ENCODE measurements at regions not wholly inside any gene's neighbourhood (a gene's known extent, or its start where the extent isn't known, plus 50 kb on each side); places are given as distances from the start of the nearest gene placed in this dataset.

DNA sequence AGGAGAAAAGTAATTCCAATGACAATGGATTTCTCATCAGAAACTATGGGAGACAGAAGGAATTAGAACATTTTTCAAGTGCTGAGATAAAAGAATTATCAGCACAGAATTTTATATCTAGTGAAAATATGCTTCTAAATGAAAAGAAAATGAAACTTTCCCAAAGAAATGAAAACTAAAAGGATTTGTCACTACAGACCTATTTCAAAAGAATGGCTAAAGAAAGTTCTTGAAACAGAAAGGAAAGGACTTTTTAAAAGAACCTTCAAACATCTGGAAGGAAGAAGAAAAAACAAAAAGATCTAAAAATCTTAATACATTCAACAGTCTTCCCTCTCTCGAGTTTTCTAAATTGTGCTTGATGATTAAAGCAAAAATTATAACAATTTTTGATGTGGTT is 255.4 kb downstream of the FAM76B start:
- Mint-ChIP-seq H3K27ac (no peak overlapping the region), H3K4me3 (no peak overlapping the region), H3K4me1 (no peaks in the 10 kb centered on the region), H3K27me3 (ENCODE audit: low read depth in 3 of 3) (peaks cover 4 to 8% (median 4%) of the 10 kb centered on the region in 3 donors), H3K9me3 (peaks cover 0 to 5% (median 0%) of the 10 kb centered on the region in 6 donors), H3K36me3 (no peaks in the 10 kb centered on the region)
- no peak for DNase-seq

DNA sequence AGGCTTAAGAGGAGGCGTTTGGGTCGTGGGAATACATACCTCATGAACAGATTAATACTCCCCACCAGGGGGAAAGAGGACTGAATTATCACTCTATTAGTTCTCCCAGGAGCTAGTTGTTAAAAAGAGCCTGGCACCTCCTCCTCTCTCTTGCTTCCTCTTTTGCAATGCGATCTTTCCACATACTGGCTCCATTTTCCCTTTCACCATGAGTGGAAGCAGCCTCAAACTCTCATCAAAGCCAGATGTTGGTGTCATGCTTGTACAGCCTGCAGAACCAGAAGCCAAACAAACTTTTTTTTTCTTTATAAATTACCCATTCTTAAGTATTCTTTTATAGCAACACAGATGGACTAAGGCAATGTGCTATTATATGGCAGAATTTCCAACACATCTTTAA is 258.5 kb downstream of the FAM76B start:
- Mint-ChIP-seq H3K27ac (no peak overlapping the region), H3K4me1 (no peaks in the 10 kb centered on the region), H3K9me3 (peaks cover 0 to 5% (median 0%) of the 10 kb centered on the region in 6 donors), H3K27me3 (ENCODE audit: low read depth in 3 of 3) (peaks cover under 1 to 14% (median 4%) of the 10 kb centered on the region in 3 donors), H3K4me3 (no peak overlapping the region), H3K36me3 (no peaks in the 10 kb centered on the region)
- no peak for DNase-seq

DNA sequence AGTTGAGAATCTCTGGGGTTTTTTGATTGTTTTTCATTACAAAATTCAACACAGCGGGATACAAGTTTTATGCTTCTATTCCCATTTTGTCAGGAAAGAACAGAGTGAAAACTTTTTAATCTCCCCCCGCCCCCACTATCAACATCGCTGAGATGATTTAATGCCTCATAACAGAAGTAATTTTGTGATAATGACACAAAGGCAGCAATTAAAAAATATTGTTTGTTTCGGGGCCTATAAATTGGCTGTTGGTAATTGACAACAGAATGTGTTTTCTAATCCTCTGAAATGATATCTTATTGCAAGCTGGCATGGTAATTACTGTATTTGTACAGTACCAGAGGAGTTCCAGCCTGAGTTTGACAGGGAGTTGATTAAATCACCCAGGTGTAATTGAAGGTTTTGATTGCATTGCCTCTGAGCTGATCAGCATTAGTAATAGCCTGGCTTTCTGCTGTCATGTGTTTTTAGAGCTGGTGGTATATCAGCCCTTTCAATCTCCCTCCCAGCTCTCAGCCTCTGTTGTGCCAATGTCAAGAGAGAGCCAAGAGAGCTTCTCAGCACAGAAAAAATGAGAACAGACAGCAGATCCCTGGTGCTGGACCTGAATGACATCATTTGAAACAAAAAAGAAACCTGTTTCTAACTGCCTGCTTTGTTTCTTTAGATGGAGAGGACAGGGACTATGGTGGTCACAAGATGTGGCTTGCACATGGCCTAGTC is 265.1 kb downstream of the FAM76B start:
- Mint-ChIP-seq H3K36me3 (no peaks in the 10 kb centered on the region), H3K4me1 (no peaks in the 10 kb centered on the region), H3K27me3 (ENCODE audit: low read depth in 3 of 3) (peaks cover 2 to 7% (median 2%) of the 10 kb centered on the region in 3 donors), H3K9me3 (no peaks in the 10 kb centered on the region), H3K4me3 (no peak overlapping the region), H3K27ac (no peak overlapping the region)
- no peak for DNase-seq

DNA sequence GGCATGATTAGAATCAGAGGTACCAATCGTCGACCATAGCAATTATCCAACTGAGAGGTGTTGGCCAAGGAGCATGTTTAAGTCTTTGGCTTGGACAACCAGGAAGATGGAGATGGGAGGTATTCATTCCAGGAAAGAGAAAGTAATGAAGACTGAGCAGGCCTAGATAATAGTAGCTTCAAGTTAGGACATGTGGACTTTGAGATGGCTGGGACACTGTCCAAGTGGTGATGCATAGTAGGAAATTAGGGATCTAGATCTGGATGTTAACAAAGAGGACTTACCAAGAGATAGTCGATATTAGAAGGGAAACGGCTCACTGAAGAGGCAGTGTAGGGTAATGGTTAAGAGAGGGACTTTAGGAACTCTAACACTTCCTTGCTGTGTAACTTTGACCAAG is 266.7 kb downstream of the FAM76B start:
- Mint-ChIP-seq H3K4me3 (no peak overlapping the region), H3K4me1 (no peaks in the 10 kb centered on the region), H3K27me3 (ENCODE audit: low read depth in 3 of 3) (peaks cover 0 to 2% (median 2%) of the 10 kb centered on the region in 3 donors), H3K36me3 (no peaks in the 10 kb centered on the region), H3K9me3 (no peaks in the 10 kb centered on the region), H3K27ac (no peak overlapping the region)
- DNase-seq: no peak

DNA sequence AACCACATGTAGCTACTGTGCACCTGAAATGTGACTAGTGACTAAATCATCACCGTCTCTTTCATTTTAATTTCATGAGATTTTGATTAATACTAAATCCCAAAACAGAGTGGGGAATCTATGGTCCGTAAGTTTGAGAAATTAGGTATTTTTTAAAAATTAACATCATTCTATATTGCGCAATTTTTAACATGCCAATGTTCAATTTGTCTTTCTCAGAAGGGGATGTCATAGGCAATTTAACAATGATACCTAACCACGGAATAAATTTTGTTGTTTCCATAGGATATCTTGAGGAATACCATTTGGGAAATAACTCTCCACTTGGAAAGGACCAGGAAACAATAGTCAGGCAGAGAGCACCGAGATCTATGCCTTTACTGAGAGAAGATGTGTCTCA is 267.7 kb downstream of the FAM76B start:
- Mint-ChIP-seq H3K36me3 (no peaks in the 10 kb centered on the region), H3K27me3 (ENCODE audit: low read depth in 3 of 3) (peaks cover 0 to 2% (median 2%) of the 10 kb centered on the region in 3 donors), H3K4me3 (no peak overlapping the region), H3K27ac (no peak overlapping the region), H3K9me3 (no peaks in the 10 kb centered on the region), H3K4me1 (no peaks in the 10 kb centered on the region)
- DNase-seq: no peak

DNA sequence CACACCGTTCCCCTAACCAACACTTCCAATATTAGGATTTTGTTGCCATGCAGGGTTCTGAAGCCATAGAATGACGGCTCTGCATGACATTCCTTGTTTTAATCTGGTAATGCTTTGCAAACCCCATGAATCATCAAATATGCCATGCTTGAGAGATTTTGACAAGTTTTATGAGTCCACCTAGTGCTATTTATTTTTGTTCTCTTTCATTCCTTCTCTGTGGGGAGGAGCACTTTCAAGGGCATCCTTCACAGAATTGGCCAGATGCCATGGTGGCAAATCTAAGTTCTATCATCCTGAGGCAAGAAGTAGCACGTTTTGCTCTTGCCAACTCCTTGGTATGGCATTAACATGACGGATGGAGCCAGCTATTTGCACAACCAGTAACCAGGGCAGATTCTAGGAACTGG is 268.4 kb downstream of the FAM76B start:
- Mint-ChIP-seq H3K36me3 (no peaks in the 10 kb centered on the region), H3K9me3 (no peaks in the 10 kb centered on the region), H3K27ac (no peak overlapping the region), H3K4me1 (no peaks in the 10 kb centered on the region), H3K4me3 (no peak overlapping the region), H3K27me3 (ENCODE audit: low read depth in 3 of 3) (peaks cover 0 to 2% (median 2%) of the 10 kb centered on the region in 3 donors)
- no peak for DNase-seq

DNA sequence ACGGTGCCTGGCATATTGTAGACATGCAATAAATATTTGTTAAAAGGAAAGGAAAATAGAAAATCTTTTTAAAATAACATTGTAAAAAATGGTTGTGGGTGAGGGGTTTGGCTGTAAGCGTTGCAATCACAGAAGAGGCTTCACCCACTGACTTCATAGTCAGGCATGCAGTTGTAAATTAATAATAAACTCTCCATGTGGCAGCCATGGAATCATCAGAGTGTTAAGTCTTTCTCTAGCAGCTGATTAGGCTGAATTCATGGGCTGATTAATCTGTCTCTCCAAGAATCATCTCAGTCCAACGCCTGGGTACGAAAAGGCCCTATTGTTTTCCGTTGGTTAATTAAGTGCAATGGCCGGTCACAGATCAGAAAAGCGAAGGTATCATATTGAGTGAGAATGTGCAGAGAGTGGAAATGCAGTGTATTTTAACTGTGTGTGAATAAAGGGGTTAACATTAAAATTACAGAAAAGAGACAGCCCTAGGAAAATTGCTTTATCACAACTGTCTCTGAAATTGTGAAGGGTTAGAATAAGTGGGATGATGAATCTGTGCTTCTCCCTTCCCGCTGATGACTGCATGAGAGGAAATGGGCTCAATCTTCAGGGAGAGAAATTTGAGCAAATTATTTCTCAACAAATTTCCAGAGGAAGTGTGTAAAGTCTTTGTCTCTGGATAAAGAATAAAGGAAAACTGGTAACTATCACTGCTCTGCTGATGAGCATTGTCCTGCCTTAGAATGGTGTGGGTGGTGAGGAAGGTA is 269.0 kb downstream of the FAM76B start:
- peaks cover 0 to 2% (median 2%) of the 10 kb centered on the region in 3 donors for H3K27me3 Mint-ChIP-seq (ENCODE audit: low read depth in 3 of 3)
- H3K4me1 Mint-ChIP-seq: no peaks in the 10 kb centered on the region
- H3K36me3 Mint-ChIP-seq: no peaks in the 10 kb centered on the region
- no peak overlapping the region for H3K4me3 Mint-ChIP-seq
- no peak overlapping the region for H3K27ac Mint-ChIP-seq
- no peak for DNase-seq
- no peaks in the 10 kb centered on the region for H3K9me3 Mint-ChIP-seq

DNA sequence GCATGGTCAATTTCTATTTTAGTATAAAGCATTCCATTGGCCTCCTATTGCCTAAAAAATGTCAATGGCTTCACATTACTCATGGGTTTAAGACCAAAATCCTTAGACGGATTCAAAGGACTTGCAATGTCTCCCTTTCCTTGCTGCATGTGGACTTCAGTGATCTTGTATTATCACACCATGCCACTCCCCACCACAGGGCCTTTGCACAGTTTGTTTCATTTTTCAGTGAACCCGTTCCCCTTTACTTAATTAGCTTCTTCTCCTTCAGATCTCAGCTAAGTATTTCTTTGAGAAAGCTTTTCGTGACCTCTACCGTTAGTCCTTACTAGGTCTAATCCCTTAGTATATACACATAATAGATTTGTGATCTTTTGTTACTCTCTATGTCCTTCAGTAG is 269.7 kb downstream of the FAM76B start:
- Mint-ChIP-seq H3K36me3 (no peaks in the 10 kb centered on the region), H3K27ac (no peak overlapping the region), H3K9me3 (no peaks in the 10 kb centered on the region), H3K4me1 (no peaks in the 10 kb centered on the region), H3K27me3 (ENCODE audit: low read depth in 3 of 3) (no peaks in the 10 kb centered on the region), H3K4me3 (no peak overlapping the region)
- no peak for DNase-seq

DNA sequence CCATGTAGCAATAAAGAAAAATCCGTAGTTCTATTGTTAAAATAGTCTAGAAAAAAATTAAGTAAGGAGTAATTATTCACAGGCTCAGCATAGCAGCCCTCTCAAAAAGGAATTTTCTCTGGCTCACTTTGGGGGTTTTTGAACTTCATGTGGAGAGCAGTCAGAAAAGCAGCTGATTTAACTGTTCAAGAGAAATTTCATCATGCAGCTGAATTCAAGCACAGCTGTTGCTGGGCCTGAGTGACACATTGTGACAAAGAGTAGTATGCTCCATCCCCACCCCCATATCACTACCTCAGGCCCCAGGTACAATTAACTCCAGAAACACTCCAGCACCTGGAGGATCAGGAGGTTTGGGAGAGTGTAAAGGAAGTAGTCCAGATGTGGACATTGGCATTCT is 272.1 kb downstream of the FAM76B start:
- H3K9me3 Mint-ChIP-seq: no peaks in the 10 kb centered on the region
- peaks cover 0 to 3% (median 3%) of the 10 kb centered on the region in 3 donors for H3K27me3 Mint-ChIP-seq (ENCODE audit: low read depth in 3 of 3)
- no peak overlapping the region for H3K4me3 Mint-ChIP-seq
- no peaks in the 10 kb centered on the region for H3K4me1 Mint-ChIP-seq
- DNase-seq: no peak
- H3K27ac Mint-ChIP-seq: no peak overlapping the region
- H3K36me3 Mint-ChIP-seq: no peaks in the 10 kb centered on the region

DNA sequence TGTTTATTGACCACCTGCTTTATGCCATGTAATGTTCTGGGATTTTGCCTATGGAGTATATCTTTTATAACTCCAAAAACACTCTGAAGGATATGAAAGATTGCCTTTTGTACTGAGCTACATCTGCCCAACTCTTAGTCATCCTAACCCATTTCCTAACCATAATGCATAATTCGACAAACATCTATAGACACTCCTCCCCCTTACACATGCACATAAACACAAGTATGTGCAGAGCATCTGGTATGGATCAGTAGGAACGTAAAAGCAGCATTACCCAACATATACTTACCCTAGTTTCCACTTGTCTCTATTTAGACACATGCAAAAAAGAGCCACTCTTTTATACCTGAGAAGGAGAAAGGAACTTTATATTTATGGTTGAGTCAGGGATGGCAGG is 272.8 kb downstream of the FAM76B start:
- Mint-ChIP-seq H3K27ac (no peak overlapping the region), H3K27me3 (ENCODE audit: low read depth in 3 of 3) (peaks cover 0 to 3% (median 3%) of the 10 kb centered on the region in 3 donors), H3K4me1 (no peaks in the 10 kb centered on the region), H3K36me3 (no peaks in the 10 kb centered on the region), H3K9me3 (no peaks in the 10 kb centered on the region), H3K4me3 (no peak overlapping the region)
- no peak for DNase-seq

DNA sequence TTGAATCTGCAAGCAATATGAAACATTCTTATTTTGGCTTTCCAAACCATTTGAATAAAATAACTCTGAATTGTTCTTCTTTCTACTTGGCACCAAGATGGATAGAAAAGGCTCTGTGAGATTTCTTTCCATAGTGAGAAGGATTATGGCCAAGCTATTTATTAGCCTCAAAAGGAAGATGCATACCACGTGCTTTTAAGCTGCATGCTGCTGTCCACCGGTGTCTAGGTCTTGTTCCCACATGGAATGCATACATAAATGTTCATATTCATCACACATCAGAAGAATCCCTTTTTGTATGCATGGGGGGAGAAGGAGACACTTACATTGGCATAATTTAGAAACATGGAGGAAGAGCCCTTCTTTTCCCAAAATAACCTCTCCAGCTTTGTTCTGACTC is 273.4 kb downstream of the FAM76B start:
- DNase-seq: no peak
- Mint-ChIP-seq H3K4me1 (no peaks in the 10 kb centered on the region), H3K27me3 (ENCODE audit: low read depth in 3 of 3) (peaks cover 0 to 3% (median 3%) of the 10 kb centered on the region in 3 donors), H3K9me3 (no peaks in the 10 kb centered on the region), H3K27ac (no peak overlapping the region), H3K36me3 (no peaks in the 10 kb centered on the region), H3K4me3 (no peak overlapping the region)

DNA sequence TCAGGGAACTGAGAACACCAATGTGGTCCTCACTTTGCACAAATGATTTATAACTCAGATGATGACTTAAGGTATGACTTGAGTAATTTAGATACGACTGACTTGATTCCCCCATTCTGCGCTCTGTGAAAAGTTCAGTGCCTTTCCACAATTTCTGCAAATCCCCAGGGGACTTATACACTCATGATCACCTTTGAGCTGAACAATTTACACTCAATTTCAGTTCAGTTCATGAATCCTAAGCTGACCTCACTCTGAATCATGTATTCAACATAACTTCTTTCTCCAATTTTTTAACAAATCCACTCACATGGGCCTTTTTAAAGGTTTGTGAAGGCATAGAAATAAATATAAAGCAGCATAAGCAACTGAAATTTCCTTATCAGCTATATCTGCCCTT is 274.2 kb downstream of the FAM76B start:
- H3K4me3 Mint-ChIP-seq: no peak overlapping the region
- no peak overlapping the region for H3K27ac Mint-ChIP-seq
- no peaks in the 10 kb centered on the region for H3K36me3 Mint-ChIP-seq
- peaks cover 0 to 3% (median 3%) of the 10 kb centered on the region in 3 donors for H3K27me3 Mint-ChIP-seq (ENCODE audit: low read depth in 3 of 3)
- H3K4me1 Mint-ChIP-seq: no peaks in the 10 kb centered on the region
- no peaks in the 10 kb centered on the region for H3K9me3 Mint-ChIP-seq
- no peak for DNase-seq

DNA sequence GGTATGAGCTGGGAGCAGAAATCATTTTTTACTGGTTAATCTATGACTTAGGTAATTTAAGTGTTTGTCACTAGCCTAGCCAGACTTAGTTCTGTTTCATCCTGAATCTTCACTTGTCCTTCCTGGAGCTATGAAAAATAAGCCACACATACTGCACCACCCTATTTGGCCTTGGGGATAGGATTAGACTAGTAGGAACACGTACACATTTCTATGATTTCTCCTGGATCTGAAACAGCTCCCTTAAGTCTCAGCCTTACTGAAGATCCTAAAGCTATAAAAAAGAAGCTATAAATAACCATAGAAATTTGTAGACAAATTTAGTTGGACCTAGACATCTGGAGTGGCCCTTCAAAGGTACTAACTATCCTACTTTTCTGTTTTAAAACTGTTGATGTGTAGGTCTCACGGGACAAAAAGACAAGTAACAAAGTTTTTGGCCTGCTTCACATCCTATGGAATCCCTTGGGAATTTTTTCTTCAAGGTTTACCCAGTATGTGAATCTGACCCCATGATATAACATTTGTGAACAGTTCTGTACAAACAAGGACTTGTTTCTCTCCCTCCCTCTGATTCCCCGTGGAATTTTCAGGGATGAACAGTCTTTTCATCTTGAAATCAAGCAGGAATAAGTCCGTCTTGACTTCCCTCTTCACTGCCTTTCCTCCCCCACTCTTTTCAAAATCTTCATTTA is 275.0 kb downstream of the FAM76B start:
- Mint-ChIP-seq H3K27me3 (ENCODE audit: low read depth in 3 of 3) (peaks cover 0 to 5% (median 3%) of the 10 kb centered on the region in 3 donors), H3K4me3 (no peak overlapping the region), H3K27ac (no peak overlapping the region), H3K36me3 (no peaks in the 10 kb centered on the region), H3K9me3 (no peaks in the 10 kb centered on the region), H3K4me1 (no peaks in the 10 kb centered on the region)
- DNase-seq: no peak

DNA sequence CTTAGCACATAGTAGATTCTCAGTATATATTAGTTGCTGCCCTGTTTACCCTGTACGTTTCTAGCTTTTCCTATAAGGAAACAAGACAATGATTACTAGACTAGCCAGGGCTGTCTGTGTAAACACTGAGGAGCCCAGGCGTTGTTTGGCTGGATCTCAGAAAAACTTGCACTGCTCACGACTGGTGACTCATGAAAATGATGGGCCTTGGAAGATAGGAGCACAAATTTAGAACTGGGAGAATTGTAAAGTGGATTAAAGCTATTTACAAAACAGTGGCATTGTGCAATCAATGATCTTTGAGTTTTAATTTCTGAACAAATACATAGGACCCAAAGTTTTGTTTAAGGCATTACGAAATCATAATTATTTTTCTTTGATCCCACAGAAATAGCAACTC is 276.9 kb downstream of the FAM76B start:
- no peaks in the 10 kb centered on the region for H3K36me3 Mint-ChIP-seq
- no peak overlapping the region for H3K27ac Mint-ChIP-seq
- no peak for DNase-seq
- H3K4me3 Mint-ChIP-seq: no peak overlapping the region
- peaks cover 0 to 5% (median 3%) of the 10 kb centered on the region in 3 donors for H3K27me3 Mint-ChIP-seq (ENCODE audit: low read depth in 3 of 3)
- no peaks in the 10 kb centered on the region for H3K4me1 Mint-ChIP-seq
- H3K9me3 Mint-ChIP-seq: no peaks in the 10 kb centered on the region
